HFFc6 (cell line): ENCODE measurements at regions not wholly inside any gene's neighbourhood (a gene's known extent, or its start where the extent isn't known, plus 50 kb on each side); places are given as distances from the start of the nearest gene placed in this dataset.

ENCODE experiments used
- DNase-seq: peaks from one replicate; pipeline ENCODE4 v3.0.0-alpha.2; 2018
- H3K27ac Mint-ChIP-seq: 2 replicates; pipeline ENCODE4 v1.8.0; 2020; ENCODE audit warnings: mild to moderate bottlenecking, mixed read lengths
- H3K27me3 Mint-ChIP-seq: 2 replicates; pipeline ENCODE4 v1.8.0; 2021; ENCODE audit warnings: mild to moderate bottlenecking, moderate library complexity, mixed read lengths; ENCODE audit not compliant: insufficient read depth
- H3K36me3 Mint-ChIP-seq: 2 replicates; pipeline ENCODE4 v1.8.0; 2021; ENCODE audit warnings: low read depth, mixed read lengths
- H3K4me1 Mint-ChIP-seq: 2 replicates; pipeline ENCODE4 v1.8.0; 2020; ENCODE audit warnings: low read depth, mixed read lengths
- H3K4me3 Mint-ChIP-seq: 2 replicates; pipeline ENCODE4 v1.8.0; 2020; ENCODE audit warnings: mild to moderate bottlenecking, moderate library complexity, mixed read lengths
- H3K9me3 Mint-ChIP-seq: 2 replicates; pipeline ENCODE4 v1.8.0; 2020; ENCODE audit warnings: mild to moderate bottlenecking, mixed read lengths
- CTCF ChIP-seq: fragments of 200-600 bp; sonication (generic); IDR thresholded peaks from 2 replicates; pipeline ENCODE4 v1.5.0; 2021; ENCODE audit warnings: antibody characterized with exemption, mild to moderate bottlenecking

GRCh38 chr10:124220971-124221355 lies 127.6 kb upstream of the CHST15 start:
- H3K27ac Mint-ChIP-seq: no peak overlapping the region
- H3K36me3 Mint-ChIP-seq: no peaks in the 10 kb centered on the region
- no peak overlapping the region for H3K4me3 Mint-ChIP-seq
- TF ChIP-seq CTCF: no peak
- DNase-seq: no peak
- peaks cover 6% of the 10 kb centered on the region; the same call in 1 of the 2 replicates for H3K27me3 Mint-ChIP-seq
- H3K4me1 Mint-ChIP-seq: no peaks in the 10 kb centered on the region; the same call in 1 of the 2 replicates
- peaks cover 18% of the 10 kb centered on the region for H3K9me3 Mint-ChIP-seq

GRCh38 chr10:124220547-124220946 lies 127.1 kb upstream of the CHST15 start:
- Mint-ChIP-seq H3K4me3 (no peak overlapping the region), H3K9me3 (peaks cover 14% of the 10 kb centered on the region; the same call in 1 of the 2 replicates), H3K4me1 (no peaks in the 10 kb centered on the region; the same call in 1 of the 2 replicates), H3K36me3 (no peaks in the 10 kb centered on the region), H3K27me3 (peaks cover 10% of the 10 kb centered on the region; the same call in 1 of the 2 replicates), H3K27ac (no peak overlapping the region)
- TF ChIP-seq CTCF: no peak
- DNase-seq: no peak

- Mint-ChIP-seq H3K27ac (no peak overlapping the region), H3K36me3 (no peaks in the 10 kb centered on the region), H3K9me3 (peaks cover 14% of the 10 kb centered on the region; the same call in 1 of the 2 replicates), H3K4me1 (no peaks in the 10 kb centered on the region; the same call in 1 of the 2 replicates), H3K27me3 (peaks cover 10% of the 10 kb centered on the region; the same call in 1 of the 2 replicates), H3K4me3 (no peak overlapping the region)
- no peak for TF ChIP-seq CTCF
- DNase-seq: no peak
Measured at GRCh38 chr10:124219655-124220054, 126.3 kb upstream of the CHST15 start.

GRCh38 chr10:124219062-124219461 lies 125.7 kb upstream of the CHST15 start:
- Mint-ChIP-seq H3K27me3 (peaks cover 10% of the 10 kb centered on the region; the same call in 1 of the 2 replicates), H3K36me3 (0 out of 2 replicates have a peak, but pooled peaks cover 5% of the 10 kb centered on the region), H3K9me3 (peaks cover 14% of the 10 kb centered on the region; the same call in 1 of the 2 replicates), H3K4me1 (no peaks in the 10 kb centered on the region; the same call in 1 of the 2 replicates), H3K4me3 (no peak overlapping the region), H3K27ac (no peak overlapping the region)
- TF ChIP-seq CTCF: no peak
- no peak for DNase-seq

- Mint-ChIP-seq H3K4me3 (no peak overlapping the region), H3K27me3 (peaks cover 10% of the 10 kb centered on the region; the same call in 1 of the 2 replicates), H3K4me1 (peaks cover 6% of the 10 kb centered on the region; the same call in 1 of the 2 replicates), H3K36me3 (0 out of 2 replicates have a peak, but pooled peaks cover 5% of the 10 kb centered on the region), H3K9me3 (peaks cover 14% of the 10 kb centered on the region; the same call in 1 of the 2 replicates), H3K27ac (no peak overlapping the region)
- no peak for DNase-seq
- no peak for TF ChIP-seq CTCF
Measured at GRCh38 chr10:124217906-124218804, 124.8 kb upstream of the CHST15 start.
